ENCODE measurements at regions not wholly inside any gene's neighbourhood (a gene's known extent, or its start where the extent isn't known, plus 50 kb on each side); places are given as distances from the start of the nearest gene placed in this dataset.

GRCh38 chr13:50334115-50334778 is 319.0 kb downstream of the KCNRG start:
- DNase-seq (ENCODE audit: low read depth) = no peak

GRCh38 chr13:50334944-50335343 is 319.7 kb downstream of the KCNRG start:
- TF ChIP-seq CTCF (IDR thresholded peaks at IDR 0.05; ENCODE audit: control insufficient read depth, insufficient read depth, low read depth, low read length, missing control alignments) = no peak
- H3K4me3 ChIP-seq (ENCODE audit: control insufficient read depth, low read depth, low read length) = no peak overlapping the region
- no peak for DNase-seq (ENCODE audit: low read depth)

More at GRCh38 chr13:50334115-50334778, 319.0 kb downstream of the KCNRG start:
- TF ChIP-seq CTCF (IDR thresholded peaks at IDR 0.05; ENCODE audit: control insufficient read depth, insufficient read depth, low read depth, low read length, missing control alignments) = no peak
- no peak overlapping the region for H3K4me3 ChIP-seq (ENCODE audit: control insufficient read depth, low read depth, low read length)

- no peak for DNase-seq (ENCODE audit: low read depth)
- no peak overlapping the region for H3K4me3 ChIP-seq (ENCODE audit: control insufficient read depth, low read depth, low read length)
- TF ChIP-seq CTCF (IDR thresholded peaks at IDR 0.05; ENCODE audit: control insufficient read depth, insufficient read depth, low read depth, low read length, missing control alignments) = no peak
Measured at GRCh38 chr13:50339271-50339670, 324.0 kb downstream of the KCNRG start.

GRCh38 chr13:50340146-50340545 is 324.9 kb downstream of the KCNRG start:
- DNase-seq (ENCODE audit: low read depth) = no peak
- no peak overlapping the region for H3K4me3 ChIP-seq (ENCODE audit: control insufficient read depth, low read depth, low read length)
- no peak for TF ChIP-seq CTCF (IDR thresholded peaks at IDR 0.05; ENCODE audit: control insufficient read depth, insufficient read depth, low read depth, low read length, missing control alignments)

GRCh38 chr13:50340551-50341287 is 325.5 kb downstream of the KCNRG start:
- no peak for TF ChIP-seq CTCF (IDR thresholded peaks at IDR 0.05; ENCODE audit: control insufficient read depth, insufficient read depth, low read depth, low read length, missing control alignments)
- DNase-seq (ENCODE audit: low read depth) = no peak
- H3K4me3 ChIP-seq (ENCODE audit: control insufficient read depth, low read depth, low read length) = no peak overlapping the region

GRCh38 chr13:50341526-50341925 is 326.3 kb downstream of the KCNRG start:
- TF ChIP-seq CTCF (IDR thresholded peaks at IDR 0.05; ENCODE audit: control insufficient read depth, insufficient read depth, low read depth, low read length, missing control alignments) = no peak
- no peak for DNase-seq (ENCODE audit: low read depth)
- no peak overlapping the region for H3K4me3 ChIP-seq (ENCODE audit: control insufficient read depth, low read depth, low read length)

Measured in AG09309 (cell line).